NCI-H82 treated with DMSO at 0.1 percent for 48 hours (cell line): ENCODE measurements at regions not wholly inside any gene's neighbourhood (a gene's known extent, or its start where the extent isn't known, plus 50 kb on each side); places are given as distances from the start of the nearest gene placed in this dataset.
A peak's percentile ranks its signal among the peaks of the same experiment; 100 is the strongest.
"Not testable (repeated sequence)": the region's sequence is repeated elsewhere in the genome, so short reads cannot be mapped to it uniquely, and the experiment has no call there.

Experiments used
- DNase-seq: peaks from one replicate; lab custom pipeline; 2025; ENCODE audit not compliant: unreplicated experiment; lab: John Stamatoyannopoulos, UW

DNA sequence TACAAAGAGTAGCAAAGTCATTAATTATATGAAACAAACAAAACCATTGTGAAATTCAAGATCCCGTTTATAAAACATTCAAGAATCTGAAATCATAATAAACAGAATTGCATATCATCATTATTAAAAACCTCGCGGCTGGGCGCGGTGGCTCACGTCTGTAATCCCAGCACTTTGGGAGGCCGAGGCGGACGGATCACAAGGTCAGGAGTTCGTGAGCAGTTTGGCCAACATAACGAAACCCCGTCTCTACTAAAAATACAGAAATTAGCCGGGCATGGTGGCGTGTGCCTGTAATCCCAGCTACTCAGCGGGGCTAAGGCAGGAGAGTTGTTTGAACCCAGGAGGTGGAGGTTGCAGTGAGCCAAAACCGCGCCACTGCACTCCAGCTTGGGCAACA is 80.3 kb upstream of the COPS8 start:
- not testable (repeated sequence) for DNase-seq

DNA sequence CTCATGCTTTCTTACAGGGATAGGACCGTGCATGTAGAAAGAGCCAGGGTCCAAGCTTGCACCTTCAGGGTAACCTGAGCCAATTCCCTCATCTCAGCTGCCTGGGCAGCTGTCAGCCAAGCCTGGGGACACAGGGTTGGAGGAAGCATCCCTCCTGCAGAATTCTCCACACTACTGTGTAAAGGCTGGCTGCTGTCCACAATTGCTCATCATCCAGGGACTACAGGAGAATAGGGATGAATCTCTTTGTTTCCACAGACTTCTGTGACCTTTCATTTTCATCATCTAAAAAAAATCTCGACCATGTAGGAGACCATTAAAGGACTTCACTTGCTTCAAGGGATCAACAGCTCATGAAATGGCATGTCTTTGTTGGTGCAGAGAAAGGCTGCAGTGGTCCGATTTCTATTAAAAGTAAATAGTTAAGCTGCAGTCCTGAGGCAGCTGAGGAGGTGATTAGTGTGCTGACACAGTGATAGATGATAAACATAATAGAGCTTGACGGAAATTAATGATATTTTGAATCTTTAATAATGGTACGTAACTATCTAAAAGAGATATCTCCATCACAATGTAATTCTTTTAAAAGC is 74.4 kb upstream of the COPS8 start:
- no peak for DNase-seq

DNA sequence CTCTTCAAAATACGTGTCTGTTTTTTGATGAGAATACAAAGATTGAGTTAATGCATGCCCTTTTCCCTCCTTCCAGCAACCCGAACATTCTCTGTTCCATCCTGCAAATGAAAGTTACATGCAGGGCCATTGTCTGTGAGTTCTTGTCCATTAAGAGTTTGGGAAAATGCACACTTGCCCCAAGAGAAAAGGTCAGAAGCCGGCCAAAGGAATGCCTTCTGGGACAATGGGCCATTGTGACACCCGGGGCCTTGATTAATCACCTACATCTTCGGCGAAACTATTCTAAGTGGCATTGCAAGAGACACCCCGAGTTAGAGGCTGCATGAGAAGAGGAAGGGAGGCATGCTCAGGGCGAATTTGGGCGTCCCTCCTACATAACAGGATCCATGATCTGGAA is 73.7 kb upstream of the COPS8 start:
- no peak for DNase-seq

DNA sequence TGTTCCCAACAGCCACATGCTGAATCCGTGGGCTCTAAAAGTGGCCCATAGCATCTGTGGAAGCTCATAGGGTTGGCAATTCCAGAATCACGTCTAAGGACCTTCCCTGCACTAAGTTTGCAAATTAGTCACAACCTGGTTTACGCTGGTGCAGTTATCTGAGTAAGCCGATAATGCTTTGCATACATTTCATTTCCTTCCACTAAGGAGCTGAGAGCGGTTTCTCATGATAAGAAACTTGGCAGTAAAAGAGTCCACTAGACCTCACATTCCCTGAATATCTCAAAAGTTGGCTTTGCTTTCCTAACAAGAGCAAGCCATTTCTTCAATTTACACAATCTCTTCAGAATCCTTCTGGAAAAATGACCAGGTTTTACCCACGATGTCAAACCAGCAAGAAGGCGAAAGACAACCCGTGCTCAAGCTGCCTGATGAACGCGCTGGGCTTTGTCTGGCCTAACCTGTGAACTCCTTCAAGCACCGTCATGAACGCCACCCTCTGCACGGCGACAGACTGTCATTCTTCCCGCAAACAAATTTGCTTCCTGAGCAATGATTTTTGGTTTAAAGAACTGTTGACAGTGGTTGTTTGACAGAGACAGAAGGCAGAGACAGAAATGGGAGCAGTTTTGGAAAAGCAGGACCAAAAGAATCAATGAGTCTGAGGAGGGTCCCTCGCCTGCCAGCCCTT is 73.0 kb upstream of the COPS8 start:
- no peak for DNase-seq

DNA sequence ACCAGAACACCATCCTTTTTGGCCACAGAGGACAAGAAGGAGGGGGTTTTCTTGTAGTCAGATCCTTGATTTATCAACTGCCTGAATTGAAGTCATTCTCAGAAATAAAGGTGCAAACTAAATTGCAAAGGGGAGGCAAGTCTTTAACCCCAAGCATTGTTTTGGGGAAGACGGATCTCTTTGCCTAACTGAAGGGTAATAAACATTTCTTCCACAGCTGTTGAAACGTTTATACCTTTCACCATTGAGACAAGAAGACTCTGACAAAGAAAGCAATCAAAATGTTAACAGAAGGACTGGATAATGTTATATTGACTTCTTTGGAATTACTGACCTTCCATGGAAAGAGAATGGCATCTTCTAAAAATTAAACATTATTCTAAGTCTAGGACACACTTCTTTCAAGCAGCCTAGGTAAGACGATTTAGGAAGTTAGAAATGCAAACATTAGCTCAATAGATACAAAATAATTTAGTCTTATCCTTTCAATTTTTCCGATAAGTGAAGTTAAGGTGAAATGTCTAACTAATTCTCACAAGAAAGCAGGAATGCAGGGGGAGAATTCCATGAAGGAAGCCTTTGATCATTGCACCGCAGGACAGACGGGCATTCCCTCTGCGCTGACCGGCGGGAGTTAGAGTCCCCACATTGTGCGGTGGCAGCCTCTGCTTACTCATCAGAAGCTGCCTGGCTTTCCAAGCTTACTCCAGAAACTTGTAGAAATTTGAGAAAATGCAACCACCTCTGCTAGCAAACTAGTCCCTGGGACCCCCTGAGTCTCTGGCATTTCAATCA is 69.4 kb upstream of the COPS8 start:
- no peak for DNase-seq

DNA sequence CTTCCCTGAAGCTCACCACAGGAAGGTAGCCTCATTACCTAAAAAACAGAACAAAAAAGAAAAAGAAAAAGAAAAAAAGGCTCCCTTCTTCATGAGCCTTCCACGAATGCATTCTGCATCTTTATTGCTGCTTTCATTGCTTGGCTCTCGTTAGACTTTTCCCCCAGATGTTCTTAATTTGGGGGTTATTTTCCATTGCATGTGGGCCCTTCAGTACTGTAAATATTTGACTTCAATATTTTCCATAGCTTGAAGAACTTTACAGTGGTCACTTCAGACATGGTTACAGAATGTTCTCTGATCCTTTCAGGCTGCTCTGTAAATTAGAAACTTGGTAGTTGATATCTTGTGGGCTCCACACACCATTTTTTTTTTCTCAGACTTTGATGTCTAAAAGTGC is 65.6 kb upstream of the COPS8 start:
- no peak for DNase-seq

DNA sequence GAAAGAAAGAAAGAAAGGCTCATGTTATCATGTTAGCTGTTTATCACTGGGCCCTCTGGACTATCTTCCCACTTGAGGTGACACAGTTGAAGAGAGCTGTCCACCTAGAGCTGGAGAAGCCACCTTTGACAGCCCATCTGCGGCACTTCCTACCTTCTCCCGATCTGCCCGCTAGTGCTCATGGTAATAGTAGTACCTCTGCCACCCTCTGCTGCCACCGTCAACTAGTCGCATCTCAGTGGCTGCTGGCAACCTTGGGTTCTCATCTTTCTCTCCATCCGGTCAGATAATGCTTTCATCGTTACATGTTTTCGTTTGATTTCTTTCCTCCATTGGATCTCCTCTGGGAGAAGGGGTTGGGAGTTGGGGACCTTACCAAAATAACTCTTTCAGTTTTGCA is 63.2 kb upstream of the COPS8 start:
- DNase-seq, result no peak

DNA sequence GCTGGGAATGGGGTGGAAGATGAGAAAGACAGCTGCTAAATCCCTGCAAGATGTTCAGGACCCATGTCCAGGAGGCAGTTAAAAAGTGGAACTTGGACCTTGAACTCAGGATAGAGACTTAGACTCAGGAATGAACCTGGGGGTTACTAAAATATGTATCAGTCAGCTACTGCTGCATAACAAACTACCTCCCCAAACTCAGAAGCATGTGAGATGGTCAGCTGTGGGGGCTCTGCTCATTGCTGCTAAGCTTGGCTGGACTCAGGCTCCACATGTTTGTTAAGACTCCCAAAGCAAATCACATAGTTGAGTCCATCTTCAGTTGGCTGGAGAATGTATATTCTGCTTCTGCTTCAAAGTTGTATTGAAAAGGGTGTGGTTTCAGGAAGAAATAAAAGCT is 61.4 kb upstream of the COPS8 start:
- DNase-seq, result no peak

DNA sequence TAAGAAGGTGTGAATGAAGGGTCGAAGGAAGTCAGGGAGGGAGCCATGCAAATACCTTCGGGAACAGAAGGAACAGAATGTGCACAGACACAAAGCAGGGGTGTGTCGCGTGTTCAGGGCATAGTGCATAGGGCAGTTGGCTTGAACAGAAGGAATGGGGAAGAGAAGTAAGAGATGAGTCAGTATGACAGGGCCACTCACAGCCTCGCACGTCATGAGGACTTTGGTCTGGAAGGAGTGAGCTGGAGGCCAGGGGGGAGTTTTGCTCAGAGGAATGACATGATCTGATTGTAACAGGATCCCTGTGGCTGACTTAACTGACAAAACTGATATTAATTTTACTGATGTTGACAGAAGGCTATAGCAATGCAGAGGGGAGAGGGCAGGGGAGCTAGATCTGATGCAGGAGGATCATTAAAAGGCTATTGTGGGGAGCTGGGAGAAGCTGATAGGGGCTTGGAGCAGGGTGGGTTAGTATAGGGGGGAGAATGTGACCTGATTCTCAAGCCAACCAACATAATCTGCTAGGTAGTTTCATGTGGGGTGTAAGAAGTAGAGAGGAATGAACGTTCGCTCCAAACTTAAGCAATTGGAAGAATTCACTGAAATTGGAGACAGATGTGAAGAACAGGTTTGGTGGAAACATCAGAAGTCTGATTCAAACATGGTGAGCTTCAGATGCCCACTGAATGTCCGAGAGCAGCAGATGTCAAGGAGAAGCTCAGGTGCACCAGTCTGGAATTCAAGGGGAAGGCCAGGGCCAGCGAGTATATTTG is 60.4 kb upstream of the COPS8 start:
- no peak for DNase-seq

DNA sequence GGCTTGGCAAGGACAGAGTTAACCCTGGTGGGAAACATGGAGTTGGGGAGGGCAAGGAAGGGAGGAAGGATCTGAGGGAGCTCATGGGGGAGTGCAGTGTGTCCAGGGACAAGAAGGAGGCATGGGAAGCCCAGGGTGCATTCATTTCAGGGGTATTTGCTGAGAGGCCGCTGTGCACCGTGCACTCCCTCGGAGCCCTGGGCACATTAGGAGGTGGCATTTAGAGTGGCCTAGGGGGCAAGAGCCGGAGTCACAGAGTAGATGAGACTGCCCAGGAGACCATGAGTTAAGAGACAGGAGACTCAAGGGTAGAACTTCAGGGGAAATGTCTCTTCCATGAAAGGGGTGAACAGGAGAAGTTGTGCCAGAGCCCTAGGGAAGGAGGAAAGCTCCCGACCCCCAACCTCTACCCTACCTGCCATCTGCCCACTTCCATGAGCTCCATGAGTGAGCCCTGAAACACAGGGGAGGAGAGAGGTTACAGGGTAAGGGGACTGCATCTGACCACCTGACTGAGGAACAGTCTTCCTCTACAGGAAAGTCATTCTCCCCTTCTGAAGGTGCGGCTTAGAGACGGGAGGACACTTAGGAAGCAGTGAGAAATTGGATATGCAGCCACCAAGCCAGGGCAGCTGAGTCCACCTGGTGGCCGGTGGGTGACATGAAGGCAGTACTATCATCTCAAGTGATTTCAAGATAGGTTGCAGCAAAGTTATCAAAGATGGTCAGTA is 58.5 kb upstream of the COPS8 start:
- peak; percentile 33 for DNase-seq

DNA sequence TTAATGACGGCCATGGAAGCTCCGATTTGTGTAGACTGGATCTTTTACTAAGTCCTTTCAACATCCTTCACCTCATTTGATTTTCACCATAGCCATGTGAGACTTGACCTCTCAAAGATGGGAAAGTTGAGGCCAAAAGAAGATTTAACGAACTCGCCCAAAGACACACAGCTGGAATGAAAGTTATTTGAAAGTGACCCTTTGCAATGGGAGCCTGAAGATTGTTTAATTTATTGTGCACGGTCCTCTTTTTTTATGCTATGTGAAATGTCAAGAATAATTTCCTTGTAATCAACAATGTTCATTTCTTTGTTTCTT is 58.0 kb upstream of the COPS8 start:
- no peak for DNase-seq

DNA sequence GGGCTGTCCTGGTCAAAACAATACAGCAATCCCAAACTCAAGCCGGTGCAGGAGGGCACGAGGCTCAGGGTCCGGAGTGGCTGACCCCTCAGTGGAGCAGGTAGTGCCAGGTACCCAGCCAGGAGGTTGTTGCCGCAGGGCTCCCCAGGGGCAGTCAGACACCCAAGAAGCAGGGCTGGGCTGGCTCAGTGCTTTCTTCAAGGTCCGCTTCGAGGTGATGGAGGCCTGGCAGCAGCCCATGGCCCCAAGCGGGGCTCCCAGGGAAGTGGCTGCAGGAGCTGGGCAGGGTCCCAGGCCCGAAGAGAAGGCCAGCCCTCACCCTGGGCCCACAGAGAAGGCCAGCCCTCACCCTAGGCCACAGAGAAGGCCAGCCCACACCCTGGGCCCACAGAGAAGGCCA is 55.3 kb upstream of the COPS8 start:
- no peak for DNase-seq

DNA sequence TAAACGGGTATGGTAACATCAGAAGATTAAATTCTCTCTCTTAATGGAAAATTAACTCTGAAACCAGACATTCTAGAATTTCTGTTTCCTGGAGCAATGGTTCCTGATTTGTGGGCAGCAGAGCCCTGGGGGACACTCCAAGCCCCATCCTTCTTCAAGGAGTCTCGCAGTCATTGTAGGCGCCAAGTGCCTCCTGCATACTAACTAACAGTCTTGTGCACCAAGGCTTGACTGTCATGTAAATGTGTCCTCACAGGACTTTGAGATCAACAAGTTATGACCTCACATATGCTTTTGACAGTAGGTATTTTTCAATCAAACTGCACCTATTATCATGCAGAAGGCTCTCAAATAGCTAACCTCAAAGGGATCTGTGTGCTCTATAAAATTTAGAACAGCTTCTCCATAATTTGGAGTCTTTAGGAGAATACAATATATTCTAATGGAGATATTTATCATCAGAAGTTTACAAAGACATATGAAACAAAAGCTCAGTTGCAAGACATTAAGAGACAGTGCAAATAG is 52.1 kb upstream of the COPS8 start:
- no peak for DNase-seq

DNA sequence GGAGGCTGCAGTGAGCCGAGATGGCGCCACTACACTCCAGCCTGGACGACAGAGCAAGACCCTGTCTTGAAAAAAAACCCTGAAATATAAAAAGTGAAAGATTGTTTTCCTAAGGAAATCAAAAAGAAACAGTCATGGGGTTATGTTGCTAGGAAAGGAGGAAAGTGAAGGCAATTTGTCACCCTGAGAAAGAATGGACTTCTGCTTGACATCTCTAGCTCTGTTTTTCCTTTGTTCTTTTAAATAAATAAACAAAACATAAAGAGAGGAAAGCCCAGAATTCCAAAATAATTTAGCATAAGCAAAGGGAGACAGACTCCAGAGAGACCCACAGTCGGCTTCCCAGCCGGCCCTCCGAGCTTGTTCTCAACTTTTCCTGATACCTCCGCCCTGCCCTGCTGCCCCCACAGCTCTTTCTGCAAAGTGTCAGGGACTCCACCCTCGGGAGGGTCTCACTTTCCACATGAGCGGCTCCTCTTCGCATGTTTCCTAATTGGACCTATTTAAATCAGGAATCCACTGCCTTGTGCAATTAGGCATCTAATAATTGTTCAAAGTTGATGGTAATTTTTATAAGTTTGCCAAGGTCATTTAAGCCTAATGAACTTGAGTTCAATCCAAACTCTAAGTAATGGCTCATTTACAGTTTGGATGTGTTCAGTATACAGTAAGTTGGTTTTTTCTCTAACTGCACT is 49.8 kb upstream of the COPS8 start:
- DNase-seq, result no peak
